ENCODE measurements at regions not wholly inside any gene's neighbourhood (a gene's known extent, or its start where the extent isn't known, plus 50 kb on each side); places are given as distances from the start of the nearest gene placed in this dataset.

DNA sequence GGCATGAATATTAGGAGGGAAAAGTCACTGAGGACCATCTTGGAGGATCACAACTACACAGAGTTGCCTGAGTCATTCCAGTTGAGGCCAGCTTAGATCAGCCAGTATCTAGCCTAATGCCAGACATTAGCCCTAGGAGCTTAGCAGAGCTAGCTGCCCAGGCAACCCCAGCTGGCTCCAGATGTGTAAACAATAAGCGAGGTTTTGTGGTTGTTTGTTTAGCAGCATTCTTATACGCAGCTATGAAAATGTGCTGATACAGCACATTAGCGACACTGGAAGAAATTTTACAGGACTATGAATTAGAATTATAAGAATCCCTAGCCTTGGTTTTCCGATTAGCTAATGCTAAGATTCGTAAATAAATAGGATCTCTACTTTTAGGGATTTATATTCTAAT lies 59.3 kb downstream of the BTBD3 start:
- H3K36me3 ChIP-seq, result no peaks in the 10 kb centered on the region
- no peak overlapping the region for H3K4me3 ChIP-seq
- H3K4me1 ChIP-seq, result peaks cover 0 to 8% (median 0%) of the 10 kb centered on the region in 9 donors
- DNase-seq, result no peak
- peaks cover 0 to 12% (median 0%) of the 10 kb centered on the region in 11 donors for H3K9me3 ChIP-seq
- WGBS, 2 donors, result 89 to 95% methylated on average over 5 of the region's 5 CpGs
- H3K27ac ChIP-seq, result no peak overlapping the region
- no peak for ATAC-seq
- TF ChIP-seq, protein P1, sequence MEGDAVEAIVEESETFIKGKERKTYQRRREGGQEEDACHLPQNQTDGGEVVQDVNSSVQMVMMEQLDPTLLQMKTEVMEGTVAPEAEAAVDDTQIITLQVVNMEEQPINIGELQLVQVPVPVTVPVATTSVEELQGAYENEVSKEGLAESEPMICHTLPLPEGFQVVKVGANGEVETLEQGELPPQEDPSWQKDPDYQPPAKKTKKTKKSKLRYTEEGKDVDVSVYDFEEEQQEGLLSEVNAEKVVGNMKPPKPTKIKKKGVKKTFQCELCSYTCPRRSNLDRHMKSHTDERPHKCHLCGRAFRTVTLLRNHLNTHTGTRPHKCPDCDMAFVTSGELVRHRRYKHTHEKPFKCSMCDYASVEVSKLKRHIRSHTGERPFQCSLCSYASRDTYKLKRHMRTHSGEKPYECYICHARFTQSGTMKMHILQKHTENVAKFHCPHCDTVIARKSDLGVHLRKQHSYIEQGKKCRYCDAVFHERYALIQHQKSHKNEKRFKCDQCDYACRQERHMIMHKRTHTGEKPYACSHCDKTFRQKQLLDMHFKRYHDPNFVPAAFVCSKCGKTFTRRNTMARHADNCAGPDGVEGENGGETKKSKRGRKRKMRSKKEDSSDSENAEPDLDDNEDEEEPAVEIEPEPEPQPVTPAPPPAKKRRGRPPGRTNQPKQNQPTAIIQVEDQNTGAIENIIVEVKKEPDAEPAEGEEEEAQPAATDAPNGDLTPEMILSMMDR (IDR thresholded peaks at IDR 0.05), result no peak
- H3K27me3 ChIP-seq, result no peaks in the 10 kb centered on the region
- intact Hi-C loops (cut with DNase I), result no loop called here

DNA sequence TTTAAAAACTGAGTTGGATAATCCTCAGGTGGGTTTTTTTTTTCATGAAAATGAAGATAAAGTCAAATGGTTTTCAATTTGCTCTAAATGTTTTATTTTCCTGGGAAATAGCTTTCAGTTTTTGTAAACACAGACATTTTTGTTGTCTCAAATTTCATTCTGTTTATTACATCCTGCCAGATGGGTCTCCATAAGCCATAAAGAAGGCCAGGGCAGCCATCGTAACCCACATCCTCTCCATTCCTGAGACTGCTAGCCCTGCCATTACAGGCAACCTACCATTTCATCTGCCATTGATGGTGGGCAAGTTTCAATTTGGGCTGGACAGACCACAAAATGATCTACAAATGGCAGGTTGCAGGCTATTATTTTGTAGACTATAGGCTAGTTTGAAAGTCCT lies 60.8 kb downstream of the BTBD3 start:
- no peaks in the 10 kb centered on the region for H3K36me3 ChIP-seq
- H3K4me1 ChIP-seq, result peaks cover 0 to 8% (median 0%) of the 10 kb centered on the region in 9 donors
- no peak for DNase-seq
- TF ChIP-seq, protein P1 (IDR thresholded peaks at IDR 0.05), result no peak
- 92 to 98% methylated on average over 1 of the region's 1 CpG for WGBS, 2 donors
- no peak overlapping the region for H3K27ac ChIP-seq
- H3K4me3 ChIP-seq, result no peak overlapping the region
- ATAC-seq, result no peak
- peaks cover 0 to 12% (median 0%) of the 10 kb centered on the region in 11 donors for H3K9me3 ChIP-seq
- H3K27me3 ChIP-seq, result no peaks in the 10 kb centered on the region
- intact Hi-C loops (cut with DNase I), result no loop called here

DNA sequence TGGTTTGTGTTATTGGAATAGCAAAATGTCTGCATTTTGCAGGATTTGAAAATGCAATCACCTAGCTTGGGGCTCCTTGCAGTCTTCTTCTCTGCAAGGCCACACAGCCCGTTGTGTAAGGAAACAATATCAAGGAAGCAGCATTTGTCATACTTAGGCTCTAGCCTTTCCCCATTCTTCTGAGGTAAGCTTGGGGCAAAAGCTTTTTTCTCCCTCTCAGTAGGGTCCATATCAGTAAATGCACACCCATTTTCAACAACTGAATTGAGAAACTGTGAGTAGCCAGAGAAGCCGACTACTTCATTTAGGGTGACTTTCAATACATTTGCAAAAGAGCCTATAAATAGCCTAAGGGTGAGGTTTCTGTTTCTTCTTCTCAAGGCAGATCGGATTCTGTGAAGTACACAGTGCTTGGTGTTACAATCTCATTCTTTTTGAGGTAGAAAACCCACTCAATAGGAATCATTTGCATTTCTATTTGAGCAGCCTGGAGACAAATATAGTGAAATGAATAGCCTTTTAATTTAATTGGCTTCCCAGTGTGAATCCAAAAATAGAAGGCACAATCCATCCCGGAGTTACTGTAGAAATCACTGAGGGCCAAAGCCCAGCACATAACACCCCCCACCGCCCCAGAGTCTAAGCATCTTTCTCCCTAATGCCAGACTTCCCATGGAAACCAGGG lies 61.8 kb downstream of the BTBD3 start:
- WGBS, 2 donors, result 27 to 52% methylated on average over 5 of the region's 5 CpGs
- Histone ChIP-seq H3K9me3 (peaks cover 0 to 12% (median 0%) of the 10 kb centered on the region in 11 donors), H3K27ac (no peak overlapping the region), H3K36me3 (no peaks in the 10 kb centered on the region), H3K27me3 (no peaks in the 10 kb centered on the region), H3K4me1 (peaks cover 0 to 8% (median 0%) of the 10 kb centered on the region in 9 donors), H3K4me3 (no peak overlapping the region)
- ATAC-seq (no peak), DNase-seq (no peak)
- intact Hi-C loops (cut with DNase I), result no loop called here
- TF ChIP-seq, protein P1 (IDR thresholded peaks at IDR 0.05), result no peak

DNA sequence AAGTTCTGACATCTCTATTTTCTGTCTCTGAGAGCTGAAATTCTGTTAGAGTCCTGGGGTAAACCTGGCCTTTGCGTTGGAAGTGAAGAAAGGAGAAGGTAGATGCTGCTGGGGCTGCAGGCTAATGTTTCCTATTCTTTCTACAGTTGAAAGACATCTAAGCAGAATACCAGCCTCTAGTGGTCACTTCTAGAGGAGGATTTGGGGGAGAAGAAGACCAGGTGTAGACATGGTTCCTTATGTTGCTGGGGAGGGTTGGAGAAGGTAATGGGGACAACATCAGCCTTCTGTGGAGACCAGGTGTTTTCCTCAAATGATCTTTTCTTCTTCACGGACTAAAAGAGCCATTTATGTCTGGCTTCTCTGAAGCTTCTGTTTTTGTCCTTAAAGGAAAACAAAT lies 62.6 kb downstream of the BTBD3 start:
- ATAC-seq, result no peak
- Histone ChIP-seq H3K4me3 (no peak overlapping the region), H3K27ac (no peak overlapping the region), H3K36me3 (no peaks in the 10 kb centered on the region), H3K4me1 (peaks cover 0 to 10% (median 0%) of the 10 kb centered on the region in 9 donors), H3K27me3 (no peaks in the 10 kb centered on the region), H3K9me3 (peaks cover 0 to 12% (median 0%) of the 10 kb centered on the region in 11 donors)
- DNase-seq, result no peak
- 45 to 80% methylated on average over 2 of the region's 2 CpGs for WGBS, 2 donors
- TF ChIP-seq, protein P1 (IDR thresholded peaks at IDR 0.05), result peak in 1 of 9 donors; percentile 13
- intact Hi-C loops (cut with DNase I), result no loop called here

Data from heart right ventricle (tissue), 16 donors.